Esophagus squamous epithelium (tissue), 5 donors: ENCODE measurements at regions not wholly inside any gene's neighbourhood (a gene's known extent, or its start where the extent isn't known, plus 50 kb on each side); places are given as distances from the start of the nearest gene placed in this dataset.

Source experiments
- DNase-seq: peaks from one replicate; lab custom pipeline; 2025; lab: John Stamatoyannopoulos, UW
- H3K27ac ChIP-seq, 4 donors: fragments of 200-600 bp; sonication (generic); one replicate each; pipeline ENCODE4 v1.5.1; 2016 to 2019; ENCODE audit warnings: mild to moderate bottlenecking in 1 of 4
- H3K27me3 ChIP-seq, 4 donors: fragments of 200-600 bp; sonication (generic); 1 replicate in 3 of 4; 2 replicates in 1 of 4; pipeline versions ENCODE4 v1.5.1 to v1.6.0; 2017 to 2021; ENCODE audit warnings: antibody characterized with exemption in 1 of 4
- H3K36me3 ChIP-seq, 3 donors: fragments of 200-600 bp; sonication (generic); one replicate each; pipeline ENCODE4 v1.5.1; 2016 to 2019
- H3K4me1 ChIP-seq, 3 donors: fragments of 200-600 bp; sonication (generic); one replicate each; pipeline ENCODE4 v1.5.1; 2017 to 2019
- H3K4me3 ChIP-seq, 4 donors: fragments of 200-600 bp; sonication (generic); 1 replicate in 3 of 4; 2 replicates in 1 of 4; pipeline ENCODE4 v1.5.1; 2016 to 2019; ENCODE audit warnings: mild to moderate bottlenecking in 2 of 4, moderate library complexity in 1 of 4
- H3K9me3 ChIP-seq, 3 donors: fragments of 200-600 bp; sonication (generic); one replicate each; pipeline ENCODE4 v1.5.1; 2016 to 2019
- CTCF ChIP-seq, 6 experiments: fragments of 450-650 bp in 4 of 6; fragments of 200-600 bp in 2 of 6; sonication (generic) in 2 of 6; IDR thresholded peaks; one replicate each; pipeline ENCODE4 v1.5.1; 2016 to 2019; ENCODE audit warnings: antibody characterized with exemption in 6 of 6, mild to moderate bottlenecking in 4 of 6, moderate library complexity in 4 of 6
- POLR2A ChIP-seq, 4 donors: fragments of 450-650 bp; IDR thresholded peaks; one replicate each; pipeline ENCODE4 v1.6.1; 2017; ENCODE audit warnings: antibody characterized with exemption in 4 of 4, mild to moderate bottlenecking in 4 of 4, moderate library complexity in 3 of 4
- WGBS, 2 donors: methylation state at CpG; one replicate each; pipeline ENCODE4 v1.1.5; 2018; 5-methylcytosine and 5-hydroxymethylcytosine counted together
- intact Hi-C: fragments of 100-400 bp; cut with DNase I; formaldehyde crosslinking; loops from one replicate; pipeline ENCODE4 v1.15.0; 2022
- donor health status: DM: yes; HTN: yes; CAD: no.

GRCh38 chr10:81096558-81096957, 558.9 kb downstream of the SH2D4B start:
- no peaks in the 10 kb centered on the region for H3K36me3 ChIP-seq
- no peak for DNase-seq
- intact Hi-C loops = no loop called here
- TF ChIP-seq POLR2A (IDR thresholded peaks at IDR 0.05) = no peak
- TF ChIP-seq CTCF (IDR thresholded peaks at IDR 0.05) = no peak
- no peaks in the 10 kb centered on the region for H3K9me3 ChIP-seq
- H3K27me3 ChIP-seq = no peaks in the 10 kb centered on the region
- no peak overlapping the region for H3K4me3 ChIP-seq
- WGBS, 2 donors = 50 to 67% methylated on average over 1 of the region's 1 CpG
- H3K27ac ChIP-seq = no peak overlapping the region
- no peaks in the 10 kb centered on the region for H3K4me1 ChIP-seq

- TF ChIP-seq POLR2A (IDR thresholded peaks at IDR 0.05) (no peak), CTCF (IDR thresholded peaks at IDR 0.05) (no peak)
- DNase-seq = no peak
- Histone ChIP-seq H3K4me1 (no peaks in the 10 kb centered on the region), H3K27me3 (no peaks in the 10 kb centered on the region), H3K36me3 (no peaks in the 10 kb centered on the region), H3K27ac (no peak overlapping the region), H3K9me3 (no peaks in the 10 kb centered on the region), H3K4me3 (no peak overlapping the region)
- intact Hi-C loops = no loop called here
Measured at GRCh38 chr10:81101062-81101461, 563.4 kb downstream of the SH2D4B start.

- intact Hi-C loops = no loop called here
- WGBS, 2 donors = 59 to 75% methylated on average over 3 of the region's 3 CpGs
- DNase-seq = no peak
- Histone ChIP-seq H3K9me3 (no peaks in the 10 kb centered on the region), H3K36me3 (no peaks in the 10 kb centered on the region), H3K4me1 (no peaks in the 10 kb centered on the region), H3K4me3 (no peak overlapping the region), H3K27ac (no peak overlapping the region), H3K27me3 (no peaks in the 10 kb centered on the region)
- no peak for TF ChIP-seq CTCF (IDR thresholded peaks at IDR 0.05)
- no peak for TF ChIP-seq POLR2A (IDR thresholded peaks at IDR 0.05)
Measured at GRCh38 chr10:81104494-81104893, 566.8 kb downstream of the SH2D4B start.

GRCh38 chr10:81108516-81109199, 571.0 kb downstream of the SH2D4B start:
- Histone ChIP-seq H3K4me1 (no peaks in the 10 kb centered on the region), H3K27me3 (no peaks in the 10 kb centered on the region), H3K4me3 (no peak overlapping the region), H3K36me3 (no peaks in the 10 kb centered on the region), H3K27ac (no peak overlapping the region), H3K9me3 (no peaks in the 10 kb centered on the region)
- intact Hi-C loops = no loop called here
- DNase-seq = no peak
- TF ChIP-seq POLR2A (IDR thresholded peaks at IDR 0.05) (no peak), CTCF (IDR thresholded peaks at IDR 0.05) (no peak)
- 43 to 59% methylated on average over 3 of the region's 3 CpGs for WGBS, 2 donors

GRCh38 chr10:81109200-81109752, 571.6 kb downstream of the SH2D4B start:
- no peak overlapping the region for H3K4me3 ChIP-seq
- no peaks in the 10 kb centered on the region for H3K36me3 ChIP-seq
- H3K4me1 ChIP-seq = no peaks in the 10 kb centered on the region
- no peak for TF ChIP-seq CTCF (IDR thresholded peaks at IDR 0.05)
- TF ChIP-seq POLR2A (IDR thresholded peaks at IDR 0.05) = no peak
- no peaks in the 10 kb centered on the region for H3K27me3 ChIP-seq
- H3K27ac ChIP-seq = no peak overlapping the region
- intact Hi-C loops = no loop called here
- 72 to 73% methylated on average over 6 of the region's 6 CpGs for WGBS, 2 donors
- DNase-seq = no peak
- H3K9me3 ChIP-seq = no peaks in the 10 kb centered on the region
